HG03060 (cell line): ENCODE measurements at regions not wholly inside any gene's neighbourhood (a gene's known extent, or its start where the extent isn't known, plus 50 kb on each side); places are given as distances from the start of the nearest gene placed in this dataset.
"Not testable (repeated sequence)": the region's sequence is repeated elsewhere in the genome, so short reads cannot be mapped to it uniquely, and the experiment has no call there.

Experiments used
- ATAC-seq: cut with Tn5 transposase; IDR thresholded peaks from one replicate; pipeline ENCODE4 v1.9.1; 2021; ENCODE audit warnings: low read depth, moderate number of reproducible peaks; ENCODE audit not compliant: unreplicated experiment

DNA sequence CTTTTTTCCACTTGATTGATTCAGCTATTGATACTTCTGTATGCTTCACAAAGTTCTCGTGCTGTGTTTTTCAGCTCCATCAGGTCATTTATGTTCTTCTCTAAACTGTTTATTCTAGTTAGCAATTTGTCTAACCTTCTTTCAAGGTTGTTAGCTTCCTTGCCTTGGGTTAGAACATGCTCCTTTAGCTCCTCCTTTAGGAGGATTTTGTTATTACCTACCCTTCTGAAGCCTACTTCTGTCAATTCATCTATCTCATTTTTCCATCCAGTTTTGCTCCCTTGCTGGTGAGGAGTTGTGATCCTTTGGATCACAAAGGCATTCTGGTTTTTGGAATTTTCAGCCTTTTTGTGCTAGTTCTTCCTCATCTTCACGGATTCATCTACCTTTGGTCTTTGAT is 344.7 kb upstream of the CLEC14A start:
- ATAC-seq = not testable (repeated sequence)

DNA sequence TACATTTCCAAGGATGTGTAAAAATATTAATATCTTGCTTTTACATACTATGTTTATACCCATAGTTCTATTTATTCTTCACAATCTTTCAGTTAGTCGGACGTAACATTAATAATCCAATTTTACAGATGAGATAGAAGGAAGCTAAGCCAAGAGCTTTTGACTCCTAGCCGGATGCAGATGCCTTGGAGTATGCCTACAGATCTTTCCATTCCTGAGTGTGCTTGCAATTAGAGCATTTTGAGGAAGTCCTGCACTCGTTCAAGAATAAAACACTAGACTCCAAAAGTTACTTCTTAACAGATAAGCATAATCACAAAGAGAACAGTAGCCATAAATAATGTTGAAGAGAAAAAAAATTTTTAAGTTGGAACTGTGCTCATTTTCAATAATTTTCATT is 337.6 kb upstream of the CLEC14A start:
- no peak for ATAC-seq

DNA sequence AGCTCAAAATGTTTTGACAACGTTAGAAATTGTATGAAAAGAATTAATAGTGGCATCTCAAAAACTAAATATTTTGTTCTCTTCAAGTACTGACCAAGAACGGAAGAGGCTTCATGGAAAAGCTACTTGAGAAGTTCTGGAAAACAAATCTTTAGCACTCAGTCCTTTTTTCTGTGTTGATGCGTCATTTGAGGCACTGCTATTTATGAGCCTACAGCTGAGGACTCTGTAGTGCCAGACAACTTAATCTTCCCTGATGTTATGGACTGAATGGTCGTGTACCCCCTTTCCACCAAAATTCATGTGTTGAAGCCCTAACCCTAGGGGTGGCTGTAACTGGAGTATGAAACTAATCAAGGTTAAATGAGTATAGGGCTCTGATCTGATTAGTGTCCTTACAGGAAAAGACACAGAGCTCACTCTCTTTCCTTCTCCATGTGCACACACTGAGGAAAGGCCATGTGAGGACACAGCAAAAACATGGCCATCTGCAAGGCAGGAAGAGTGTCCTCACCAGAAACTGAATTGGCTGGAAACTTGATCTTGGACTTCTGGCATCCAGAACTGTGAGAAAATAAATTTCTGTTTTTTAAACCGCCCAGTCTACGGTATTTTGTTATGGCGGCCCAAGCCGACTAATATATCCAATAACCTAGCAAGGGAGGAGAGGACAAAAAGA is 337.0 kb upstream of the CLEC14A start:
- ATAC-seq = no peak

DNA sequence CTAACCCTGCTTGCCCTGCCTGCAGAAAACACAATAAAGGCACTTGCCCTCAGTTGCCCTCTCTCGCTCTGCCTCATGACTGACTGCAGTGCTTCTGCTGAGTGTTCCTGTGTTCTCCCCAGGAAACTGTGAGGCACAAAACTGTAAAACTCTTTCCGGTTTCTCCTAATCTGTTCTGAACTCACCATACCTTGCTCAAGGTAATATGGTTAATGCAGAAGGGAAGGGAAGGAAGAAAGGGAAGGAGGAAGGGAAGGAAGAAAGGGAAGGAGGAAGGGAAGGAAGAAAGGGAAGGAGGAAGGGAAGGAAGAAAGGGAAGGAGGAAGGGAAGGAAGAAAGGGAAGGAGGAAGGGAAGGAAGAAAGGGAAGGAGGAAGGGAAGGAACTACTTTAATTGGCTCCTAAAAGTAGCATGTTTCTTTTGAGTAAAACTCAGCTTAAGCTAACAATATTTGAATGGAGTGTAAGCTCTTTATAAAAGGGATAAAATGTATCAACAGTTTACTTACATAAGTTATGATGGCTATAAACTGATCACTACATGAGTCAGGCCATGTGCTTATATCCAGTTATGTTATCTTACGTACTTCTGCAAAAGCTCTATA is 334.0 kb upstream of the CLEC14A start:
- no peak for ATAC-seq

DNA sequence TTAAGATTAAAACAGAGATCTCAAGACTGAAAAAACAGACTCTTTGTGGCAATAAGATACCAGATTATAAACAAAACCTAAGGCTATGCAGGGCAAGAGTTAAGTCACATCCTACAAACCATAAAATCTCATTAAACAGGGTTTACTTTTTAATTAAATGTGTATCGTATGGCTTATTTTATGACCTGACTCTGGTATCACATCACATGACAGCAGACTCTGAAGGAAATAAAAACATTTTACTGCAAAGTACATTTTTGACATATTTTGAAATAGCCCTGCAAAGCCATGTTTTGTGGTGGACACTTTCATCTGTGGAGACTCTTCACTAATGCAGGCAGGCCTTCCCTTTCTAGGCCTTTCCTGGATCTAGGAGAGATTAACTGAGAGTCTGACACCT is 327.6 kb upstream of the CLEC14A start:
- no peak for ATAC-seq

DNA sequence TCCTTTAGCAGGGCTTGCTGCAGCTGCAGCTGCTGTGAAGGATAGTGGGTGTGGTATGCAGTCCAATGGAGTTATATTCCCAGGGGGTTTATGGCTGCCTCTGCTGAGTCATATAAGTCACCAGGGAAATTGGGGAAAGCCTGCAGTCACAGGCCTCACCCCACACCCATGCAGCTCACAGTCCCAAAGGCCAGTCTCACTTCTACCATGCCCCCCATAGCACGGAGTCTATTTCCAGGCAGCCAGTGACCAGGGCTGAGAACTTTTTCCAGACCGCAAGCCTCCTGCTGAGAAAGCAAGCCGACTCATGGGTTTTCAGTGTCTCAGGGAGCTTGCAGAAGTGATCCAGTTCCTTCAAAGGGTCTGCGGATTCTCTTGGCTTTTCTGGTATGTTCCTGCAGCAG is 322.4 kb upstream of the CLEC14A start:
- no peak for ATAC-seq

DNA sequence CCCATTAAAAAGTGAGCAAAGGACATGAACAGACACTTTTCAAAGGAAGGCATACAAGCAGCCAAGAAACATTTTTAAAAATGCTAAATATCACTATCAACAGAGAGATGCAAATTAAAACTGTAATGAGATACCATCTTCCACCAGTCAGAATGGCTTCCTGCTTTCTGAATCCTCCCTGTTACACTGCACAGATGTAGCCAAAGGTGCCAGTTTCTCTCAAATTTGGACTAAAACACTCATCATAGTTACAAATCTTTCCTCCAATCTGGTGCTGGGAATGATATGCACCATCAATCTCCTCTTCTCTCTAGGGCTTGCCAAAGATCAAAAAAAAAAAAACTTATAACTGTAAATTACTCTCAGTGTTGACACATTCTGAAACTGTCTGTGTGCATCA is 311.8 kb upstream of the CLEC14A start:
- ATAC-seq = no peak

DNA sequence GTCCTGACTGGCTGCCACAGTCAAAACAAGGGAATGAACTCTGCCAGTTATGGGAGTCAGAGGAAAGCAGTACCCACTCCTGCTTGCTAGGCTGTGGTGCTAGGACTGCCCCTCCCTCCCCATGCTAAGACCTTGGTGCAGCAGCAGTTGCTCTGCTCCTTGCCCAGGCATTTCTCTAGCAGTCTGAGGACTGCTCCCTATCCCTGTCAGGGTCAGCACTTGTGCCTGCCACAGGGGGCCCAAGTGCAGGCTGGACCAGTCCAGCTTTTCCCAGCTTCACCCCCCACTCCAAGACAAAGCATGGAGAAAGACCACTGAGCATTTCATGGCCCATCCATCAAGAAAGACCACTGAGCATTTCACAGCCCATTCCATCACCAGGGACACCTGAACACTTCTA is 305.8 kb upstream of the CLEC14A start:
- no peak for ATAC-seq

DNA sequence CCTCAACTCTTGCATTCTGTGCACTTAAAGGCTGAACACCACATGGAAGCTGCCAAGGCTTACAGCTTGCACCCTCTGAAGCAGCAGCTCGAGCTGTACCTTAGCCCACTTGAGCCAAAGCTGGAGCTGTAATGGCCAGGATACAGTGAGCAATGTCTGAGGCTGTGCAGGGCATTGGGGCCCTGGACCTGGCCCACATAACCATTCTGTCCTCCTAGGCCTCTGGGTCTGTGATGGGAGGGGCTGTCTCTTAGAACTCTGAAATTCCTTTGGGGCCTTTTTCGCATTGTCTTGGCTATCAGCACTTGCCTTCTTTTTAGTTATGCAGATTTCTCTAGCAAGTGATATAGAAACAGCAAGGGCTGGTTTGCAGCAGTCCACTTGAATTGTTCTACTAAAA is 303.8 kb upstream of the CLEC14A start:
- no peak for ATAC-seq

DNA sequence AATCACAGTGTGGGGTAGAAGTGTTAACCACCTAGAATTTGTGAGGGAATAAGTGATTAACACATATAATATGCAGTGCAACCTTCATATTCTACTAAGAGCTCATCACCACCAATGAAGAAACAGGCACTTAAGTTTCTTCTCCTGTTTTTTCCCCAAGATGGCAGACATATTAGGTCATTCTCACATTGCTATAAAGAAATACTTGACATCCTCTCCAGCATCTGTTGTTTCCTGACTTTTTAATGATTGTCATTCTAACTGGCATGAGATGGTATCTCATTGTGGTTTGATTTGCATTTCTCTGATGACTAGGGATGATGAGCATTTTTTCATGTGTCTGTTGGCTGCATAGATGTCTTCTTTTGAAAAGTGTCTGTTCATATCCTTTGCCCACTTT is 301.5 kb upstream of the CLEC14A start:
- not testable (repeated sequence) for ATAC-seq

DNA sequence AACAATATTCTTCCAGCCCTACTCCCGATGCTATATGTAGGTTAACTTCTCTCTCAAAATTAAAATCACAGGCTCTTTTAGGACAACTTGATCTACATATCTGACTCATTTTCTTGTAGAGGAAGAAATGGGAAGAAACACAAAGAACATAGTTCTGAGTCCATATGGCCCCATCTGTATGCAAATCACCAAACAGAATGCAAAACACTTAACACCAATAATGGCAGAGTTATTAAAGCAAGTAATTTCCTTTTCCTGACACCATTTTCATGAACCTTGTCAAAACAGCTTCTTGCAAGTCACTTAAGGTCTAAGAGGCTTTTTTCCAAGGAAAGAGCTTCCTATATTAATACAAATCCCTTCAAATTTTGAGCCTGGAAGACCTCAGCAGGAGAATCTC is 300.4 kb upstream of the CLEC14A start:
- no peak for ATAC-seq

DNA sequence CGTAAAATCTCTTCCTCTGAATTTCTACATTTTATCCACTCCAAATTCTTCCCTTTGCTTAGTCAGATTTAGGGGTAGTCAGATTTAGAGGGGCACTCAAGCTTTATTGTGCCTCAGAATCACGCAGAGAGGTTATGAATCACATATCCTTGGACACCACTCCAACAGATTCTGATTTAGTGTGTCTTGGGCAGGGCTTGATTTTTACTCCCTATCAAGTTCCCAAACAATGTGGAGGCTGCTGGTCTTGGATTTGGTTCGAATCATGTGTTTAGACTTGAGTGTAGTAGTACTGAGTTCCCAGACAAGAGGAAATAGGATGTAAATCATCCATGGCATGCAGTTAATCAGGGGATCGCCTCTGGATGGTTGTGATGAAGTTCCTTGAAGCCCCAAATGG is 298.1 kb upstream of the CLEC14A start:
- ATAC-seq = no peak

DNA sequence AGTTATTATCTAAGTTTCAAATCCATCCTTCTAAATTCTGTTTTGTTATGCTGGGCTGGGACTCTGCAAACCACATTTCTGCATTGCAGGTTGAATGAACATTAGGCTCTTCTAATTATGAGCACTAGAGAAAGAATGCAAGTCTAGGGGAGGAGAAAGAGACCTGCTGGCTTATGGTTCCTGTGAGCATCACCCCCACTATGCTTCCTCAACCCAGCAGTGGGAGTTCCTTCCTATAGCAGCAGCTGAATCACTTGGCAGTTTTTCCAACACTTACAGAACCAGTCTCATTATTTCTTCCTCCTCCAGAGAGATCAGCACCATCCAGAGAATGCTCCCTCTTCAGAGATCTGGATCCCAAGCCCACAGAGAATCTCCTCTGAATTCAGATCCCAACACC is 297.7 kb upstream of the CLEC14A start:
- no peak for ATAC-seq

DNA sequence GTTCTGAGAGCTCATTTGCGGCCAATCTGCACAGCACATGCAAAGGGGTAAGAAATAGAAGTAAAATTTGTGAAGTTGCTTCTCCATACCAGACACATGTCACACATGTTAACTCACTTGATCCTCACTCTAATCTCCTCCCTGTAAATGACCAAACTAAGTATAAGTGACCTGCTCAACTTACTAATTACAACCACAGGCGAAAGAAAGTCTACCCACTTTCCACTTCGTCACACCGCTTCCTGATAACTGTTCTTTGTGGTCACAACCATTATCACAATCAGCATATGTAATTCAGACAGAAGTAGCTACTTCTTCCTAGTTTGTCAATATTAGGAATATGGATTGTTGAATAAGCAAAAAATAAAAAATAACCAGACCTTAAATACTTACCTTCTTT is 293.7 kb upstream of the CLEC14A start:
- no peak for ATAC-seq

DNA sequence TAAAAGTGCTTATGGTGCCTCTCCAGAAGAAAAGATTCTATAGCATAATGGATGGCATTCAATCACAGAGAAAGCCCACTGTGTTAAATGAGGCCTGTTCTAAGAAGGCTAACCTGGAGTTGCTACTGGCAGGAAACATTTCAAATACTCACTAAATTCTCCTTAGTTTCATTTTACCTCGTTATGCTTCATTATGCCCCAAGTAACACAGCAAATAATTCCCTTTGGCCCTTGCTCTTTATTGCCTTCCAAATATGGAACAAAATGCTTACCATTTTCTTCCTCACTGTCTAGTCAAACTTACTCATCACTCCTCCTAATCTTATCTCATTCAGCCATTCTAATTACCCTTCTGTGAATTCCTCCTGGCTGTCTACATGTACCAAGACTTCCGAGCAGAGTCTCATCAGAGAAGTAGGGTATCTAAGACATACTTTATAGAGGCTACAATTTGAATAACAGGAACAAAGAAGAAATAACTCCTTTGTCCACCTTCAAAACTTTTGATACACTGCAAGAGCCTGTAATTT is 292.1 kb upstream of the CLEC14A start:
- no peak for ATAC-seq

DNA sequence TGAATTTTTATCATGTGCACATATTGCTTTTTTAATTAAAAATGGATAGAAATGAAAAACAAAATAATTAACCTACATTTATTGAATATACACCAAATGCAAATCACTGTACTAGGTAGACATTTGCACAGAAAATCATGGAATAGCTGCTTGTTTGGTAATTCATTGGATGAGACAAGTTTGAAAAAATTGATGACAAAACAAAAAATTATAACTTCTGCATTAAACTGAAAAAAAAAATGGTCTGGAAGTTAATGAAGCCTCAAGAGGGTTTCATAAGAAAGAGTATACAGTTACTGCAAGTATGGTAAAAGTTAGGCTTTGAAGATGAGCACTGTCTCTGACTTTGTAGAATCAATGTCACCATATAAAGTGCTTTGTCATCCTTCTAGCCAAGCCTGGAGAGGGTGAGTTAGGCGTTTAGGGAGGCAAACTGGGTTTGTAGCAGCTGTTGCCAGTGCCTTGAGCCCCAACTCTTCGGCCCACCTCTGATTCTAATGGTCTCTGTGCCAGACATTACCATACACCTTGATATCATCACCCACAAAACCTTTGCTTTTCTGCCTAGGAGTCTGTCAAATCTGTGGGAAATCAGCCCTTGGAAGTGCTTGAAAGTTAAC is 291.1 kb upstream of the CLEC14A start:
- ATAC-seq = no peak

DNA sequence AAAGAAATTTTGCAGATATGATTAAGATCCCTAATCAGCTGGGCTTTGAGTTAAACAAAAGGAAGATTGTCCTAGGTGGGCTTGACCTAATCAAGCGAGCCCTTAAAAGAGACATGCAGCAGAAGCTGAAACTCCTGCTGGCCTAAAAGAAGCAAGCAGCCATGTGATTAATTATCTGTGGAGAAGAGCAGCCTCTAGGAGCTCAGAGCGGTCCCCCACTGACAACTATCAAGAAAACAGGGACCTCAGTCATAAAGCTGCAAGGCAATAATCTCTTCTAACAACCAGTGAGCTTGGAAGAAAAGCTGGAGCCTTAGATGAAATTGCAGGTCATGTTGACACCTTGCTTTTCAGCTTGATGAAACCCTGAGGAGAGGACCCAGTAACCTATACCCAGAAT is 288.9 kb upstream of the CLEC14A start:
- ATAC-seq = no peak

DNA sequence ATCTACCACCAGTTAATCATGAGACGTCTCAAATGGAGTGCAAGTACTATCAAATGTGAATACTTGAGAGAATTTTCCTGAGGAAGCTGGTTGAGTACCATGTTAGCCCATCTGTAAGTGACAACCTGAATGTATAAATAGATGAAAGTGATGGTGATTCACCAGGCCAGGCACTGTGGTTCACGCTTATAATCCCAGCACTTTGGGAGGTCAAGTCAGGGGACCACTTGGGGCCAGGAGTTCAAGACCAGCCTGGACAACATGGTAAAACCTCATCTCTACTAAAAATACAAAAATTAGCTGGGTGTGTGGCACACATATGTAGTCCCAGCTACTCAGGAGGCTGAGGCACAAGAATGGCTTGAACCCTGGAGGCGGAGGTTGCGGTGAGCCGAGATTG is 288.0 kb upstream of the CLEC14A start:
- ATAC-seq = not testable (repeated sequence)

DNA sequence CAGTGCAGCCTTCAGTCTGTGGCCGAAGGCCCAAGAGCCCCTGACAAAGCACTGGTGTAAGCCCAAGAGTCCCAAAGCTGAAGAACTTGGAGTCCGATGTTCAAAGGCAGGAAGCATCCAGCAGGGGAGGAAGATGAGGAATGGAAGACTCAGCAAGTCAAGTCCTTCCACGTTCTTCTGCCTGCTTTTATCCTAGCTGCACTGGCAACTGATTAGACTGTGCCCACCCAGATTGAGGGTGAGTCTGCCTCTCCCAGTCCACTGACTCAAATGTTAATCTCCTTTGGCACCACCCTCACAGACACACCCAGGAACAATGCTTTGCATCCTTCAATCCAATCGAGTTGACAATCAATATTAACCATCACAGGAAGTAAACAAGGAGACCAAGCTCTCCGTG is 282.2 kb upstream of the CLEC14A start:
- ATAC-seq = not testable (repeated sequence)

DNA sequence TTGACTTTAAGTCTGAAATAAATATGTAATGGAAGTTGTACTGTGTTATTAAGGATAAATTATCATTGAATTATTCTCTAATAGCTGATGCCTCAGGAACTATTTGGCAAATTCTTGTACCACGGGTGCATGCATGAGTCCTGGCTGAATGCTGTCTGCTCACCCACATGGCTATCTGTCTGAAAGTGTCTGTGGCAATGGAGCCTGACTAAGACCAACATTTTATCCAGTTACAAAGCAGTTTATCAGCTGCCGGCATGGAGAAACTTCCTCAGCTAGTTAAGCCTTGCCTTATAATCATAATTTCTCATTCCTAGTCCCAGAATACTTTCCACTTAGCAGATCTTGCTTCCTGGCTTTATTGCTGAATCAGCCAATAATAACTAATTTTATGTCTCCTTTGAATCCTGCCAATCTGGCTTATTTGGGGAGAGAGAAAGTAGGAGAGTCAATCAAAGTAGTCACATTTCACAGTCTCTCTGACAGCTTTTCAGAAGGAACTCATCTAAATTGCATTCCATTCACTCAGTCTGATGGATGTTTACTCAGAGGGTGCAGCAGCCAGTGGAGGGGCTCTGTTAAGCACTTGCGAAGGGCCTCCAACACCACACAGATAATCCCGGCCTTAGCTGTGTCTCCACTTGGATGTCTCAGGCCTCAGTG is 280.6 kb upstream of the CLEC14A start:
- ATAC-seq = no peak

DNA sequence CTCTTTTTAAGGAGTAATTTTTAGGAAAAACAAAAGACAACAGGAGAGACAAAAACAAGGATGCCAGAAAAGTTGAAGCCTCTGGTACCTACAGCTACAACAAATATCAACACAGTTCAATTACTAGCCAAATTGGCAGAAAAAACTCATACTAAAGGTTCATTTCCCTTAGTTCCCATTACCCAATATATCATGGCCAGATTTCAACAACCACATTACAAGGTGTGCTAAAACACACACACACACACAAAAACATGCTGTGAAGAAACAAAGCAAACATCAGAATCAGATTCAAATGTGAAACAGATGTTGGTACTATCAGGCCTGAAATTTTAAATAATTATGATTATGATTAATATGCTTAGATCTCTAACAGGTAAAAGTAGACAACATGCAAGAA is 272.7 kb upstream of the CLEC14A start:
- no peak for ATAC-seq
